ENCODE measurements at regions not wholly inside any gene's neighbourhood (a gene's known extent, or its start where the extent isn't known, plus 50 kb on each side); places are given as distances from the start of the nearest gene placed in this dataset.

DNA sequence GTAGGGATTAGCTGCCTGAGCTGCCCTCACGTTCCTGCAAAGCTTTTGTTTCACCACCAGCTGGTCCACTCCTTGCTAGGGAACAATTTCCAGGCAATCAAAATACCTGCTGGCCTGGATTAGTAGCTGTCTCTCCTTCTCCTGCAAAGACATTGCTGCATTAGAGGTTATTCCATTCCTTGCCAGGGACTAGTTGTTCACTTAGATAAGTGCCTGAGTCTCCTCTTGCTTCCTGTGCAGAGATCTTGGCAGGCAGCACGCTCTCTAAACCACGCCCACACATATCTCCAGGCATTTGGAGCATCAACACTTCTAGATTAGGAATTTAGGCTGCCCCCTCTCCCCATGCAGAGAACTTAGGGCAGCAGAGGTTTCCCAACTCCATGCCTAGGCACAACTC, 150.4 kb upstream of the SMIM30 start:
- Histone ChIP-seq H3K9ac (ENCODE audit: control insufficient read depth, insufficient read depth, low read length) (no peak overlapping the region), H3K36me3 (ENCODE audit: control insufficient read depth in 2 of 2, insufficient read depth in 2 of 2, low read length in 1 of 2) (no peaks in the 10 kb centered on the region), H2AFZ (ENCODE audit: control insufficient read depth, low read depth, low read length) (no peak overlapping the region), H3K27ac (ENCODE audit: control insufficient read depth, insufficient read depth) (no peak overlapping the region), H3K9me3 (replicated peaks; ENCODE audit: control insufficient read depth, insufficient read depth, low read length) (no peaks in the 10 kb centered on the region), H3K4me3 (no peak overlapping the region), H3K4me2 (ENCODE audit: control insufficient read depth, insufficient read depth) (no peak overlapping the region), H3K79me2 (ENCODE audit: control insufficient read depth, insufficient read depth, low read length) (no peaks in the 10 kb centered on the region), H3K4me1 (ENCODE audit: control insufficient read depth, insufficient read depth, low read length) (no peaks in the 10 kb centered on the region), H3K27me3 (replicated peaks in 1 of 2; ENCODE audit: control insufficient read depth in 2 of 2, insufficient read depth in 2 of 2, low read length in 1 of 2) (no peaks in the 10 kb centered on the region), H4K20me1 (ENCODE audit: control insufficient read depth, insufficient read depth) (no peaks in the 10 kb centered on the region)
- ChIA-PET POLR2A (no interaction called here), SMC1A (ENCODE audit: uncharacterized antibody, unreplicated experiment) (no interaction called here), CTCF (no interaction called here), RAD21 (ENCODE audit: unreplicated experiment) (no interaction called here)
- no peak for ATAC-seq
- intact Hi-C loops (cut with micrococcal nuclease; ENCODE audit: unreplicated experiment) (no loop called here), in situ Hi-C loops (cut with MboI) (no loop called here)
- 2% methylated on average over 3 of the region's 3 CpGs for WGBS (ENCODE audit: insufficient coverage, insufficient replicate concordance, low lambda C conversion rate, missing lambda C conversion rate)
- no peak for DNase-seq (ENCODE audit: low read depth, low spot score)
- no TSS peak for BruUV-seq (replicated peaks)
- TF ChIP-seq MXI1 (IDR thresholded peaks at IDR 0.05; ENCODE audit: low read depth, low read length) (no peak), TCF3 (IDR thresholded peaks at IDR 0.05; ENCODE audit: borderline replicate concordance, insufficient read depth, low read depth, low read length) (no peak), JUND (IDR thresholded peaks at IDR 0.05; ENCODE audit: low read depth, low read length) (no peak), ASH2L (IDR thresholded peaks at IDR 0.05; ENCODE audit: borderline replicate concordance, low read depth) (no peak), EED (IDR thresholded peaks at IDR 0.05; ENCODE audit: low read depth) (no peak), POU2F2 (IDR thresholded peaks at IDR 0.05; ENCODE audit: borderline replicate concordance, low read depth, low read length) (no peak), YBX1 (IDR thresholded peaks at IDR 0.05) (no peak), RAD21 (IDR thresholded peaks at IDR 0.05; ENCODE audit: insufficient read depth, low read depth, low read length) (no peak), MYC (IDR thresholded peaks at IDR 0.05; ENCODE audit: insufficient read depth, insufficient read length, insufficient replicate concordance, low read length, severe bottlenecking) (no peak), ZNF384 (IDR thresholded peaks at IDR 0.05; ENCODE audit: borderline replicate concordance, low read depth, low read length) (no peak), EZH2 (IDR thresholded peaks at IDR 0.05; ENCODE audit: borderline replicate concordance, control insufficient read depth, low read depth, low read length) (no peak), MTA2 (IDR thresholded peaks at IDR 0.05; ENCODE audit: low read depth) (no peak), CHD1 (IDR thresholded peaks at IDR 0.05; ENCODE audit: low read depth, low read length) (no peak), CBFB (IDR thresholded peaks at IDR 0.05; ENCODE audit: low read depth) (no peak)
- TF ChIP-seq, protein P1, sequence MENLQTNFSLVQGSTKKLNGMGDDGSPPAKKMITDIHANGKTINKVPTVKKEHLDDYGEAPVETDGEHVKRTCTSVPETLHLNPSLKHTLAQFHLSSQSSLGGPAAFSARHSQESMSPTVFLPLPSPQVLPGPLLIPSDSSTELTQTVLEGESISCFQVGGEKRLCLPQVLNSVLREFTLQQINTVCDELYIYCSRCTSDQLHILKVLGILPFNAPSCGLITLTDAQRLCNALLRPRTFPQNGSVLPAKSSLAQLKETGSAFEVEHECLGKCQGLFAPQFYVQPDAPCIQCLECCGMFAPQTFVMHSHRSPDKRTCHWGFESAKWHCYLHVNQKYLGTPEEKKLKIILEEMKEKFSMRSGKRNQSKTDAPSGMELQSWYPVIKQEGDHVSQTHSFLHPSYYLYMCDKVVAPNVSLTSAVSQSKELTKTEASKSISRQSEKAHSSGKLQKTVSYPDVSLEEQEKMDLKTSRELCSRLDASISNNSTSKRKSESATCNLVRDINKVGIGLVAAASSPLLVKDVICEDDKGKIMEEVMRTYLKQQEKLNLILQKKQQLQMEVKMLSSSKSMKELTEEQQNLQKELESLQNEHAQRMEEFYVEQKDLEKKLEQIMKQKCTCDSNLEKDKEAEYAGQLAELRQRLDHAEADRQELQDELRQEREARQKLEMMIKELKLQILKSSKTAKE (IDR thresholded peaks at IDR 0.05; ENCODE audit: low read depth, poor library complexity, severe bottlenecking): no peak
- TF ChIP-seq, protein P2, sequence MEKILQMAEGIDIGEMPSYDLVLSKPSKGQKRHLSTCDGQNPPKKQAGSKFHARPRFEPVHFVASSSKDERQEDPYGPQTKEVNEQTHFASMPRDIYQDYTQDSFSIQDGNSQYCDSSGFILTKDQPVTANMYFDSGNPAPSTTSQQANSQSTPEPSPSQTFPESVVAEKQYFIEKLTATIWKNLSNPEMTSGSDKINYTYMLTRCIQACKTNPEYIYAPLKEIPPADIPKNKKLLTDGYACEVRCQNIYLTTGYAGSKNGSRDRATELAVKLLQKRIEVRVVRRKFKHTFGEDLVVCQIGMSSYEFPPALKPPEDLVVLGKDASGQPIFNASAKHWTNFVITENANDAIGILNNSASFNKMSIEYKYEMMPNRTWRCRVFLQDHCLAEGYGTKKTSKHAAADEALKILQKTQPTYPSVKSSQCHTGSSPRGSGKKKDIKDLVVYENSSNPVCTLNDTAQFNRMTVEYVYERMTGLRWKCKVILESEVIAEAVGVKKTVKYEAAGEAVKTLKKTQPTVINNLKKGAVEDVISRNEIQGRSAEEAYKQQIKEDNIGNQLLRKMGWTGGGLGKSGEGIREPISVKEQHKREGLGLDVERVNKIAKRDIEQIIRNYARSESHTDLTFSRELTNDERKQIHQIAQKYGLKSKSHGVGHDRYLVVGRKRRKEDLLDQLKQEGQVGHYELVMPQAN (conservative IDR thresholded peaks at IDR 0.05): no peak
- TF ChIP-seq, protein P3, sequence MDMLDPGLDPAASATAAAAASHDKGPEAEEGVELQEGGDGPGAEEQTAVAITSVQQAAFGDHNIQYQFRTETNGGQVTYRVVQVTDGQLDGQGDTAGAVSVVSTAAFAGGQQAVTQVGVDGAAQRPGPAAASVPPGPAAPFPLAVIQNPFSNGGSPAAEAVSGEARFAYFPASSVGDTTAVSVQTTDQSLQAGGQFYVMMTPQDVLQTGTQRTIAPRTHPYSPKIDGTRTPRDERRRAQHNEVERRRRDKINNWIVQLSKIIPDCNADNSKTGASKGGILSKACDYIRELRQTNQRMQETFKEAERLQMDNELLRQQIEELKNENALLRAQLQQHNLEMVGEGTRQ (IDR thresholded peaks at IDR 0.05; ENCODE audit: borderline replicate concordance, low read depth, low read length): no peak
- no peak for FAIRE-seq
